GM12878 (cell line): ENCODE measurements at regions not wholly inside any gene's neighbourhood (a gene's known extent, or its start where the extent isn't known, plus 50 kb on each side); places are given as distances from the start of the nearest gene placed in this dataset.

Experiments used
- BACH1 ChIP-seq: fragments of 450-650 bp; IDR thresholded peaks from 2 replicates; pipeline ENCODE4 v1.6.1; 2017; ENCODE audit warnings: mild to moderate bottlenecking, borderline replicate concordance
- CHD2 ChIP-seq: IDR thresholded peaks from 2 replicates; pipeline ENCODE4 v1.6.1; 2011; ENCODE audit warnings: low read depth, low read length, improper control_type of control experiment, borderline replicate concordance
- CTCF ChIP-seq, 3 experiments: IDR thresholded peaks in 2 of 3; conservative IDR thresholded peaks in 1 of 3; 2 replicates each; pipeline ENCODE4 v1.5.1; 2011; ENCODE audit warnings: low read depth in 3 of 3, low read length in 3 of 3, mild to moderate bottlenecking in 3 of 3, control low read depth in 2 of 3, moderate library complexity in 2 of 3, inconsistent platforms in 1 of 3, mixed read lengths in 1 of 3; ENCODE audit not compliant: control insufficient read depth in 2 of 3, insufficient read depth in 1 of 3; ENCODE audit errors: extremely low read depth in 1 of 3
- EZH2 ChIP-seq: IDR thresholded peaks from 2 replicates; pipeline ENCODE4 v1.6.1; 2012; ENCODE audit warnings: low read depth, mild to moderate bottlenecking, control low read depth, inconsistent platforms, low read length, borderline replicate concordance; ENCODE audit not compliant: control insufficient read depth
- GABPA ChIP-seq: IDR thresholded peaks from 2 replicates; pipeline ENCODE4 v1.6.1; 2014; ENCODE audit warnings: antibody characterized with exemption, low read depth, mild to moderate bottlenecking, inconsistent platforms
- JUND ChIP-seq: IDR thresholded peaks from 2 replicates; pipeline ENCODE4 v1.6.1; 2012; ENCODE audit warnings: low read depth, mild to moderate bottlenecking, low read length, improper control_type of control experiment, moderate library complexity
- PBX3 ChIP-seq: IDR thresholded peaks from 2 replicates; pipeline ENCODE4 v1.6.1; 2011; ENCODE audit warnings: mild to moderate bottlenecking, low read depth, low read length, moderate library complexity; ENCODE audit not compliant: insufficient replicate concordance
- POLR2A ChIP-seq: IDR thresholded peaks from 2 replicates; pipeline ENCODE4 v1.6.1; 2011; ENCODE audit warnings: low read depth, mild to moderate bottlenecking, low read length
- POLR2AphosphoS5 ChIP-seq: IDR thresholded peaks from 2 replicates; pipeline ENCODE4 v1.6.1; 2011; ENCODE audit warnings: mild to moderate bottlenecking, low read length, inconsistent platforms
- REST ChIP-seq: IDR thresholded peaks from 2 replicates; pipeline ENCODE4 v1.6.1; 2012; ENCODE audit warnings: mild to moderate bottlenecking, low read depth, low read length
- RFX5 ChIP-seq: IDR thresholded peaks from 2 replicates; pipeline ENCODE4 v1.6.1; 2011; ENCODE audit warnings: low read depth, low read length, improper control_type of control experiment
- SMC3 ChIP-seq: IDR thresholded peaks from 2 replicates; pipeline ENCODE4 v1.6.1; 2011; ENCODE audit warnings: low read length, improper control_type of control experiment, borderline replicate concordance
- ZZZ3 ChIP-seq: IDR thresholded peaks from 2 replicates; pipeline ENCODE4 v1.6.1; 2011; ENCODE audit warnings: low read depth; ENCODE audit not compliant: control insufficient read depth, insufficient read length

GRCh38 chr7:53094191-53094590 is 58.8 kb downstream of the POM121L12 start:
- TF ChIP-seq SMC3 (no peak), BACH1 (no peak), CTCF (IDR thresholded peaks at IDR 0.05 in 2 of 3, conservative IDR thresholded peaks at IDR 0.05 in 1 of 3; ENCODE audit: control insufficient read depth in 2 of 3, extremely low read depth in 1 of 3, insufficient read depth in 1 of 3, low read depth in 3 of 3, low read length in 3 of 3) (no peak), ZZZ3 (no peak), POLR2A (no peak), GABPA (no peak), PBX3 (no peak), CHD2 (no peak), RFX5 (no peak), POLR2AphosphoS5 (no peak), REST (no peak), EZH2 (no peak), JUND (no peak)
